ENCODE measurements at regions not wholly inside any gene's neighbourhood (a gene's known extent, or its start where the extent isn't known, plus 50 kb on each side); places are given as distances from the start of the nearest gene placed in this dataset.

GRCh38 chr18:77911971-77912605, 662.4 kb downstream of the GALR1 start:
- no peak for DNase-seq
- no peak for ATAC-seq
- Mint-ChIP-seq H3K4me3 (no peak overlapping the region), H3K36me3 (ENCODE audit: low read depth) (no peaks in the 10 kb centered on the region), H3K27me3 (no peaks in the 10 kb centered on the region), H3K9me3 (no peaks in the 10 kb centered on the region), H3K27ac (no peak overlapping the region), H3K4me1 (no peaks in the 10 kb centered on the region)

DNA sequence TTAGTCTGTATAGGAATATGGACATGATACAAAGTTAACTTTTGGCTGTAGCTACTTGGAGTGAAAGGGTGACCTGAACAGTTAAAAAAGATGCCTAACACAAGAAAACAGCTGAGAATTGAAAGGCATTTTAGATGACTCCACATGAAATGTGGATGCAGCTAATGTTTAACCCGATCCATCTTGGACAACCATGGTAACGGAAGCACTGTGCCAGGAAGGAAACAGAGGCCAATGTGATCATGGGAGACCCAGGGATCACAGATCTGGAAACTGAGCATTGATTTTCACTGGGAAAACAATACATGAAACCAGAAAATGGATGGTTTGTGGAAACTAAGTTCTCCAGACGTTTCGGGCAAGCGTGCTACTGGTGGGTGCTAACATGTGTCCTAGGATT, 669.1 kb downstream of the GALR1 start:
- Mint-ChIP-seq H3K27me3 (no peaks in the 10 kb centered on the region), H3K36me3 (ENCODE audit: low read depth) (no peaks in the 10 kb centered on the region), H3K4me3 (no peak overlapping the region), H3K9me3 (no peaks in the 10 kb centered on the region), H3K27ac (no peak overlapping the region), H3K4me1 (no peaks in the 10 kb centered on the region)
- no peak for DNase-seq
- ATAC-seq: no peak

DNA sequence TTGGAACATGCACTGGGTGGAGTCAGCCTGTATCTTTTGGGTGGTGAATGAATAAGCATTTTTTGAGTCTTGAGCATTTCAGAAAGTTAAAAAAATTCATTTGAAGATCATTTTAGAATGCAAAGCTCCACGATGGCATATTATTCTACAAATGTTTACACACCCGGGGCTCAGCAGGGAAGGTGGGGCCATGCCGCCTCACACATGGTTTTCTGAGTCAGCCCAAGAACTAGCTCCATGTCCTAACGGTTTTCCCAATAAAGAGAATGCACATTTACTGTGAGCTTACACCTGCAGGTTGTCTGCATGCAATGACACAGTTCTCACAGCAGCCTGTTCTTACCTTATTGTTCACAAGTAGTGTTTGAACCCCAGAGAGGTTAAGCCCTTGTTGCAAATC, 670.3 kb downstream of the GALR1 start:
- no peaks in the 10 kb centered on the region for H3K4me1 Mint-ChIP-seq
- H3K4me3 Mint-ChIP-seq: no peak overlapping the region
- H3K27ac Mint-ChIP-seq: no peak overlapping the region
- no peaks in the 10 kb centered on the region for H3K36me3 Mint-ChIP-seq (ENCODE audit: low read depth)
- ATAC-seq (no peak), DNase-seq (no peak)
- no peaks in the 10 kb centered on the region for H3K9me3 Mint-ChIP-seq
- H3K27me3 Mint-ChIP-seq: peaks cover 2% of the 10 kb centered on the region

DNA sequence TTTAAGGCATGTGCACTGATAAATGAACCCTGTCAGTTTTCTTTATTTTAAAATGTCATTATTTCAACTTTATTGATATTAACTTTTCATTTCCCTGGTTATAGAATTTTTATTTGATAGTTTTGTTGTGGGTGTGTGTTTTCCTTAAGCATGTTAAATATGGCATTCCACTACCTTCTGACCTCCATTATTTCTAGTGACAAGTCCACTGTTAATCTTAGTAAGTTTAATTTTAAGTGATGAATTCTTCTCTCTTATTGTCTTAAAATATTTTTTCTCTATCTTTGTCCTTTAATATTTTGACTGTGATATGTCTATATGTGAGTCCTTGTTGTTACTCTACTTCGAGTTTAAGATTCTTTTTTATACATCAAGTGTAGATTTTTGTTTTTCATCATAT, 685.7 kb downstream of the GALR1 start:
- Mint-ChIP-seq H3K9me3 (peaks cover 6% of the 10 kb centered on the region), H3K4me3 (no peak overlapping the region), H3K4me1 (no peaks in the 10 kb centered on the region), H3K36me3 (ENCODE audit: low read depth) (no peaks in the 10 kb centered on the region), H3K27ac (no peak overlapping the region), H3K27me3 (no peaks in the 10 kb centered on the region)
- ATAC-seq (no peak), DNase-seq (no peak)

GRCh38 chr18:77940566-77940965, 690.9 kb downstream of the GALR1 start:
- no peak overlapping the region for H3K4me3 Mint-ChIP-seq
- no peak for ATAC-seq
- no peak for DNase-seq
- no peaks in the 10 kb centered on the region for H3K4me1 Mint-ChIP-seq
- H3K27ac Mint-ChIP-seq: no peak overlapping the region
- H3K9me3 Mint-ChIP-seq: peaks cover 3% of the 10 kb centered on the region
- peaks cover 2% of the 10 kb centered on the region for H3K27me3 Mint-ChIP-seq
- no peaks in the 10 kb centered on the region for H3K36me3 Mint-ChIP-seq (ENCODE audit: low read depth)

GRCh38 chr18:77944533-77944932, 694.9 kb downstream of the GALR1 start:
- Mint-ChIP-seq H3K27me3 (peaks cover 2% of the 10 kb centered on the region), H3K9me3 (no peaks in the 10 kb centered on the region), H3K36me3 (ENCODE audit: low read depth) (no peaks in the 10 kb centered on the region), H3K27ac (no peak overlapping the region), H3K4me3 (no peak overlapping the region), H3K4me1 (no peaks in the 10 kb centered on the region)
- no peak for ATAC-seq
- no peak for DNase-seq

DNA sequence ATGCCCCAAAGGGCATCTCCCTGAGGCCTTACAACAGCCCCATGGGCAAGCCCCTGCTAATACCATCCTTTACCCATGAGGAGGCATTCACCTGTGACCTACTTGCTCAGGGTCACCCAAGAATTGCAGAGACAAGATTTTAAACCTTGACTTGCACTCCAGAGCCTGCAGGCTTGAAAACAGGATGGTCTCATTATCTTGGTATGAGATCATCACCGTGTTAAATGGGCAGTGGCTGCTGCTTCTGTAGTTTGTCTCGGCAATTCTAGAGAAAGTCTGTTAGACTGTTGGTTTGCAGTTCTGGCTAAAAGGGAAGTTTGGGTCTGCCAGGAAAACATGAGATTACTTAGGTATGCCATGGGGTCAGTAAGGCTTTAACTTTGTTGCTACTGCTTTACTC, 698.9 kb downstream of the GALR1 start:
- no peaks in the 10 kb centered on the region for H3K27me3 Mint-ChIP-seq

DNA sequence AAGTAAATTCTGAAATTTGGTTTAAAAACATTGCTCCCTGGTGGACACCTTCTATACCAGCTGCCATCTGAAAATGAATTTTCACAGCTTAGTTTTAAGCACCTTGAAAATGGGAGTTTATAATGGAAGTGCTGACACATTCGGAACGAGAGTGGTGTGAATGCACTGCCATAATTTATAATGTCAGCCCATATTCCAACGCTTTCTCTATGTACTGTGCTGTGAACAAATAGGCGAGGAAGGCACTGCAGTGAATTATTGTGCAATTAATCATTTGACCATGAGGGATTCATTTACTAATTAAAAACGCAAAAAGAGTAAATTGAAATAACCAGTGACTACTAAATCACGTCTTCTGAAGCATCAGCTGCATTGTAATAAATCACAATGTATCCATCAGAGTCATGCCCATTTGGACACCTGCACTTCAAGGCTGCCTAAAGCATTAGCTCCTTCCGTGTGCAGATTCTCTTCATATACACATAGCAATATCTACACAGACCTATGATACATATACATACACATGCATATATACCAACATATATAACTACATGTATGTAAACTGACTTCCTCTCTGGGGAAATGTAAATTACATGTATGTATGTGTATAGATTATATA, 699.8 kb downstream of the GALR1 start:
- ATAC-seq: no peak

More for the DNA sequence above, 698.9 kb downstream of the GALR1 start:
- Mint-ChIP-seq H3K9me3 (peaks cover 14% of the 10 kb centered on the region), H3K27ac (no peak overlapping the region), H3K4me3 (no peak overlapping the region), H3K4me1 (no peaks in the 10 kb centered on the region), H3K36me3 (ENCODE audit: low read depth) (no peaks in the 10 kb centered on the region)
- no peak for DNase-seq
- ATAC-seq: no peak

GRCh38 chr18:77959248-77959647, 709.6 kb downstream of the GALR1 start:
- Mint-ChIP-seq H3K9me3 (peaks cover 11% of the 10 kb centered on the region), H3K27ac (no peak overlapping the region), H3K4me3 (no peak overlapping the region), H3K36me3 (ENCODE audit: low read depth) (no peaks in the 10 kb centered on the region), H3K4me1 (no peaks in the 10 kb centered on the region), H3K27me3 (no peaks in the 10 kb centered on the region)
- no peak for ATAC-seq
- DNase-seq: no peak

More for the DNA sequence above, 699.8 kb downstream of the GALR1 start:
- Mint-ChIP-seq H3K4me3 (no peak overlapping the region), H3K4me1 (no peaks in the 10 kb centered on the region), H3K36me3 (ENCODE audit: low read depth) (no peaks in the 10 kb centered on the region), H3K27me3 (no peaks in the 10 kb centered on the region), H3K9me3 (peaks cover 16% of the 10 kb centered on the region), H3K27ac (no peak overlapping the region)
- DNase-seq: no peak

- Mint-ChIP-seq H3K27ac (no peak overlapping the region), H3K27me3 (no peaks in the 10 kb centered on the region), H3K9me3 (peaks cover 11% of the 10 kb centered on the region), H3K4me3 (no peak overlapping the region), H3K4me1 (no peaks in the 10 kb centered on the region), H3K36me3 (ENCODE audit: low read depth) (no peaks in the 10 kb centered on the region)
- no peak for DNase-seq
- no peak for ATAC-seq
These were observed 711.3 kb downstream of the GALR1 start for GRCh38 chr18:77960791-77961410.

GRCh38 chr18:77967071-77967470, 717.4 kb downstream of the GALR1 start:
- H3K4me1 Mint-ChIP-seq: no peaks in the 10 kb centered on the region
- H3K9me3 Mint-ChIP-seq: no peaks in the 10 kb centered on the region
- no peak overlapping the region for H3K4me3 Mint-ChIP-seq
- H3K36me3 Mint-ChIP-seq (ENCODE audit: low read depth): no peaks in the 10 kb centered on the region
- ATAC-seq (no peak), DNase-seq (no peak)
- H3K27me3 Mint-ChIP-seq: peaks cover 2% of the 10 kb centered on the region
- H3K27ac Mint-ChIP-seq: no peak overlapping the region

- ATAC-seq (no peak), DNase-seq (no peak)
- no peaks in the 10 kb centered on the region for H3K9me3 Mint-ChIP-seq
- H3K27ac Mint-ChIP-seq: no peak overlapping the region
- no peaks in the 10 kb centered on the region for H3K4me1 Mint-ChIP-seq
- H3K4me3 Mint-ChIP-seq: no peak overlapping the region
- H3K27me3 Mint-ChIP-seq: peaks cover 2% of the 10 kb centered on the region
- H3K36me3 Mint-ChIP-seq (ENCODE audit: low read depth): no peaks in the 10 kb centered on the region
These were observed 718.1 kb downstream of the GALR1 start for GRCh38 chr18:77967791-77968190.

DNA sequence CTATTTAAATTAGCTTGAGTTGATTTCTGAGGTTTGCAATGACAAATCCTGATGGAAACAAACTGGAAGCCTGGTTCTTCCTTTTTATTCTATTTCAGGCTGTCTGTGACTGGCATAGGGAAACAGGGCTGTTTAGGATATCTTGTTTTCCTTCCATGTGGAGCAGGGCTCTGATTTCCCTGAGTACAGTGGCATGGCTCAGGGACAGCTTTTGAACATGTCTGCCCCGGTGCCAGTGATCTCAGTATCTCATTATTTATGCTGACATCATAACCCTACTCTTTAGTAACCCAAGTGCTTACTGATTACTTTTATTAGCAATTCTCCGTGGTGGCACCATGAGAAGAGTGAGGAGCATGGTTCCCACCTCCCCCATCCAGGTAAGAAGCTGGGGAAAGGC, 720.3 kb downstream of the GALR1 start:
- H3K4me1 Mint-ChIP-seq: no peaks in the 10 kb centered on the region

GRCh38 chr18:77970814-77971213, 721.2 kb downstream of the GALR1 start:
- H3K4me1 Mint-ChIP-seq: no peaks in the 10 kb centered on the region
- ATAC-seq: no peak
- peaks cover 7% of the 10 kb centered on the region for H3K9me3 Mint-ChIP-seq
- H3K36me3 Mint-ChIP-seq (ENCODE audit: low read depth): no peaks in the 10 kb centered on the region
- H3K27me3 Mint-ChIP-seq: peaks cover 2% of the 10 kb centered on the region
- no peak for DNase-seq
- H3K4me3 Mint-ChIP-seq: no peak overlapping the region
- no peak overlapping the region for H3K27ac Mint-ChIP-seq

More for the DNA sequence above, 720.3 kb downstream of the GALR1 start:
- Mint-ChIP-seq H3K4me3 (no peak overlapping the region), H3K27me3 (peaks cover 2% of the 10 kb centered on the region), H3K9me3 (peaks cover 4% of the 10 kb centered on the region), H3K27ac (no peak overlapping the region), H3K36me3 (ENCODE audit: low read depth) (no peaks in the 10 kb centered on the region)
- ATAC-seq (no peak), DNase-seq (no peak)

DNA sequence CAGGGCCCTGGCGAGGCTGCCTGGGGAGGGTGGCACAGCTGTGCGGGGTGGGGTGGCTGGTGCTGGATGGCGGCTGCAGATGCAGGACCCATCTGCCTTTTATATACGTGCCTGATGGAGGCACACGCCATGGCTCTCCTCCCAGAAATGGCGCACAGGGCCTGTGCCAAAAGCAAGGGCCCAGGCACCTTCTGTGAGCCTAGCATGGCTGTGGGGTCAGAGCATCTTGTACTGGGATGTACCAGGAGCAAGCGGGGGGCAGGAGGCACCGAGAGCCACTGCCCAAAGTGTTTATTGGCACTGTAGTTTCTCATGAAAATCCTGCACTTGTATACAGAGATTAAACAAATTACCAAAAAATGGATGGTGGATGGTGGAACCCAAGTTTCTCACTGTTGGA, 724.1 kb downstream of the GALR1 start:
- Mint-ChIP-seq H3K27me3 (peaks cover 2% of the 10 kb centered on the region), H3K9me3 (peaks cover 18% of the 10 kb centered on the region), H3K4me3 (no peak overlapping the region), H3K36me3 (ENCODE audit: low read depth) (no peaks in the 10 kb centered on the region), H3K4me1 (no peaks in the 10 kb centered on the region), H3K27ac (no peak overlapping the region)
- no peak for ATAC-seq
- DNase-seq: no peak
